ENCODE measurements at regions not wholly inside any gene's neighbourhood (a gene's known extent, or its start where the extent isn't known, plus 50 kb on each side); places are given as distances from the start of the nearest gene placed in this dataset.

- TF ChIP-seq CTCF (IDR thresholded peaks at IDR 0.05) = no peak
- TF ChIP-seq POLR2A (IDR thresholded peaks at IDR 0.05) = no peak
- TF ChIP-seq POLR2AphosphoS5 (IDR thresholded peaks at IDR 0.05) = no peak
These were observed 206.5 kb upstream of the MAMLD1 start for GRCh38 chrX:150156615-150157014.
